Right lobe of liver (tissue), 4 donors: ENCODE measurements at regions not wholly inside any gene's neighbourhood (a gene's known extent, or its start where the extent isn't known, plus 50 kb on each side); places are given as distances from the start of the nearest gene placed in this dataset.

Experiments
- POLR2A ChIP-seq: fragments of 450-650 bp; IDR thresholded peaks from one replicate; pipeline ENCODE4 v1.6.1; 2017; ENCODE audit warnings: antibody characterized with exemption, mild to moderate bottlenecking
- TF ChIP-seq, protein P1 (sequence below), 4 donors: fragments of 200-600 bp in 3 of 4; fragments of 450-650 bp in 1 of 4; IDR thresholded peaks; one replicate each; pipeline versions ENCODE4 v1.5.1 to v1.8.0; 2016 to 2022; ENCODE audit warnings: antibody characterized with exemption in 4 of 4, mild to moderate bottlenecking in 2 of 4
- donor health status: DM: no; HTN: no; CAD: no.
- donor health status: DM: no; HTN: no; CAD: no.
- donor health status: DM: no; HTN: yes; CAD: no.

DNA sequence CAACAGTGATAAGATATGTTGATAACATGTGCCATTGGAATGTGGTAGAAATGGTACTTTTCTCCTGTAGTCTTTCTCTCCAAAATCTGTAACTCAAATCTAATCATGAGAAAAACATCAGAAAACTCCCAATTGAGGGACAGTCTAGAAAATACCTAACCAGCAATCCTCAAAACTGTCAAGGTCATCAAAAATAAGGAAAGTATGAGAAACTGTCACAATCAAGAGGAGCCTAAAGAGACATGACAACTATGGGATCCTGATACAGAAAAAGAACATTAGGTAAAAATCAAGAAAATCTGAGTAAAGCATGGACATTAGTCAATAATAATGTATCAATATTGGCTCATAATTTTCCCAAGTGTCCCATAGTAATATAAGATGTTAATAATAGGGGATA is 124.5 kb upstream of the PPP1R2C start:
- TF ChIP-seq, protein P1, sequence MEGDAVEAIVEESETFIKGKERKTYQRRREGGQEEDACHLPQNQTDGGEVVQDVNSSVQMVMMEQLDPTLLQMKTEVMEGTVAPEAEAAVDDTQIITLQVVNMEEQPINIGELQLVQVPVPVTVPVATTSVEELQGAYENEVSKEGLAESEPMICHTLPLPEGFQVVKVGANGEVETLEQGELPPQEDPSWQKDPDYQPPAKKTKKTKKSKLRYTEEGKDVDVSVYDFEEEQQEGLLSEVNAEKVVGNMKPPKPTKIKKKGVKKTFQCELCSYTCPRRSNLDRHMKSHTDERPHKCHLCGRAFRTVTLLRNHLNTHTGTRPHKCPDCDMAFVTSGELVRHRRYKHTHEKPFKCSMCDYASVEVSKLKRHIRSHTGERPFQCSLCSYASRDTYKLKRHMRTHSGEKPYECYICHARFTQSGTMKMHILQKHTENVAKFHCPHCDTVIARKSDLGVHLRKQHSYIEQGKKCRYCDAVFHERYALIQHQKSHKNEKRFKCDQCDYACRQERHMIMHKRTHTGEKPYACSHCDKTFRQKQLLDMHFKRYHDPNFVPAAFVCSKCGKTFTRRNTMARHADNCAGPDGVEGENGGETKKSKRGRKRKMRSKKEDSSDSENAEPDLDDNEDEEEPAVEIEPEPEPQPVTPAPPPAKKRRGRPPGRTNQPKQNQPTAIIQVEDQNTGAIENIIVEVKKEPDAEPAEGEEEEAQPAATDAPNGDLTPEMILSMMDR (IDR thresholded peaks at IDR 0.05) = no peak
- TF ChIP-seq POLR2A = no peak
